Neural cell (in vitro differentiated cells): ENCODE measurements at regions not wholly inside any gene's neighbourhood (a gene's known extent, or its start where the extent isn't known, plus 50 kb on each side); places are given as distances from the start of the nearest gene placed in this dataset.

Source experiments
- H2AFZ ChIP-seq: fragments of 200-600, 300-800 bp; sonication (generic), shearing (Covaris generic); 2 replicates; pipeline ENCODE4 v1.6.0; 2014; ENCODE audit warnings: low read depth, mild to moderate bottlenecking, antibody characterized with exemption, low read length, moderate library complexity
- H3F3A ChIP-seq: fragments of 200-600 bp; shearing (Covaris generic); 2 replicates; pipeline ENCODE4 v1.6.1; 2016; ENCODE audit warnings: mild to moderate bottlenecking, moderate library complexity, mixed read lengths, antibody characterized with exemption, low read length; ENCODE audit not compliant: insufficient read depth, poor library complexity, severe bottlenecking
- H3K27ac ChIP-seq: fragments of 200-600, 300-800 bp; sonication (generic), shearing (Covaris generic); 2 replicates; pipeline ENCODE4 v1.5.1; 2014; ENCODE audit warnings: mild to moderate bottlenecking, low read length, moderate library complexity
- H3K27me3 ChIP-seq: fragments of 300-800, 200-600 bp; sonication (generic), shearing (Covaris generic); 2 replicates; pipeline ENCODE4 v1.6.0; 2014; ENCODE audit warnings: mild to moderate bottlenecking, low read depth, low read length, moderate library complexity; ENCODE audit not compliant: insufficient read depth
- H3K36me3 ChIP-seq: fragments of 300-800, 200-600 bp; sonication (generic), shearing (Covaris generic); 2 replicates; pipeline ENCODE4 v1.5.1; 2014; ENCODE audit warnings: mild to moderate bottlenecking, antibody characterized with exemption, low read length, moderate library complexity; ENCODE audit not compliant: insufficient read depth
- H3K4me2 ChIP-seq: fragments of 300-800, 200-600 bp; sonication (generic), shearing (Covaris generic); 2 replicates; pipeline ENCODE4 v1.6.0; 2014; ENCODE audit warnings: mild to moderate bottlenecking, low read length
- H3K4me3 ChIP-seq: fragments of 300-800, 200-600 bp; sonication (generic), shearing (Covaris generic); 2 replicates; pipeline ENCODE4 v1.5.1; 2014; ENCODE audit warnings: mild to moderate bottlenecking, low read length, moderate library complexity
- H3K79me2 ChIP-seq: fragments of 200-600 bp; shearing (Covaris generic); replicated peaks from 2 replicates; pipeline ENCODE4 v1.6.0; 2014; ENCODE audit warnings: mild to moderate bottlenecking, low read length, moderate library complexity; ENCODE audit not compliant: insufficient read depth
- H3K9ac ChIP-seq: fragments of 300-800, 200-600 bp; sonication (generic), shearing (Covaris generic); 2 replicates; pipeline ENCODE4 v1.6.1; 2016; ENCODE audit warnings: mild to moderate bottlenecking, low read length, mixed read lengths
- H3K9me2 ChIP-seq: fragments of 200-600 bp; shearing (Covaris generic); 2 replicates; pipeline ENCODE4 v1.6.1; 2016; ENCODE audit warnings: mild to moderate bottlenecking, low read length, mixed read lengths; ENCODE audit not compliant: insufficient read depth
- H3K9me3 ChIP-seq: fragments of 200-600, 300-800 bp; sonication (generic), shearing (Covaris generic); 2 replicates; pipeline ENCODE4 v1.6.1; 2016; ENCODE audit warnings: mild to moderate bottlenecking, mixed run types, low read length, moderate library complexity, mixed read lengths
- H4K20me1 ChIP-seq: fragments of 200-600 bp; shearing (Covaris generic); 2 replicates; pipeline ENCODE4 v1.6.1; 2016; ENCODE audit warnings: mild to moderate bottlenecking, mixed run types; ENCODE audit not compliant: insufficient read depth
- CTCF ChIP-seq: fragments of 450-650 bp; IDR thresholded peaks from 2 replicates; pipeline ENCODE4 v1.5.1; 2014; ENCODE audit warnings: antibody characterized with exemption, mild to moderate bottlenecking, moderate library complexity; ENCODE audit not compliant: poor library complexity, severe bottlenecking
- EP300 ChIP-seq: fragments of 450-650 bp; conservative IDR thresholded peaks from 2 replicates; pipeline ENCODE4 v1.6.1; 2014; ENCODE audit warnings: antibody characterized with exemption, mild to moderate bottlenecking, moderate library complexity; ENCODE audit not compliant: poor library complexity, severe bottlenecking
- EZH2 ChIP-seq: fragments of 200-600, 300-800 bp; shearing (Covaris generic), sonication (generic); IDR thresholded peaks from 2 replicates; pipeline ENCODE4 v1.6.1; 2014; ENCODE audit warnings: antibody characterized with exemption, low read length, borderline replicate concordance, mild to moderate bottlenecking; ENCODE audit not compliant: insufficient read depth, poor library complexity, severe bottlenecking
- MXI1 ChIP-seq: fragments of 450-650 bp; conservative IDR thresholded peaks from 2 replicates; pipeline ENCODE4 v1.6.1; 2014; ENCODE audit warnings: antibody characterized with exemption, mild to moderate bottlenecking; ENCODE audit not compliant: poor library complexity, severe bottlenecking
- POLR2AphosphoS5 ChIP-seq: IDR thresholded peaks from 2 replicates; pipeline ENCODE4 v1.6.1; 2012
- RAD21 ChIP-seq: fragments of 450-650 bp; conservative IDR thresholded peaks from 2 replicates; pipeline ENCODE4 v1.6.1; 2014; ENCODE audit warnings: antibody characterized with exemption, mild to moderate bottlenecking, moderate library complexity
- REST ChIP-seq: IDR thresholded peaks from 2 replicates; pipeline ENCODE4 v1.6.1; 2012; ENCODE audit warnings: borderline replicate concordance
- SMC3 ChIP-seq: fragments of 450-650 bp; conservative IDR thresholded peaks from 2 replicates; pipeline ENCODE4 v1.6.1; 2014; ENCODE audit warnings: antibody characterized with exemption, mild to moderate bottlenecking, moderate library complexity; ENCODE audit not compliant: poor library complexity
- TAF1 ChIP-seq: IDR thresholded peaks from 2 replicates; pipeline ENCODE4 v1.6.1; 2012; ENCODE audit warnings: low read depth

- Histone ChIP-seq H3K4me2 (no peak overlapping the region), H3K79me2 (no peaks in the 10 kb centered on the region), H3K4me3 (no peak overlapping the region), H4K20me1 (no peaks in the 10 kb centered on the region), H2AFZ (no peak overlapping the region), H3K9me3 (no peaks in the 10 kb centered on the region), H3F3A (no peaks in the 10 kb centered on the region), H3K27me3 (no peaks in the 10 kb centered on the region), H3K9me2 (no peaks in the 10 kb centered on the region), H3K27ac (no peak overlapping the region), H3K9ac (no peak overlapping the region), H3K36me3 (no peaks in the 10 kb centered on the region)
- TF ChIP-seq REST (no peak), POLR2AphosphoS5 (no peak), MXI1 (no peak), TAF1 (no peak), RAD21 (no peak), CTCF (no peak), EZH2 (no peak), SMC3 (no peak), EP300 (no peak)
Measured at GRCh38 chrX:125170459-125170858, 149.2 kb upstream of the TEX13C start.

GRCh38 chrX:125172531-125172930 lies 147.1 kb upstream of the TEX13C start:
- Histone ChIP-seq H3K79me2 (no peaks in the 10 kb centered on the region), H3K4me2 (no peak overlapping the region), H2AFZ (no peak overlapping the region), H4K20me1 (no peaks in the 10 kb centered on the region), H3K9me2 (no peaks in the 10 kb centered on the region), H3F3A (no peaks in the 10 kb centered on the region), H3K9ac (no peak overlapping the region), H3K36me3 (no peaks in the 10 kb centered on the region), H3K9me3 (no peaks in the 10 kb centered on the region), H3K27me3 (no peaks in the 10 kb centered on the region), H3K4me3 (no peak overlapping the region), H3K27ac (no peak overlapping the region)
- TF ChIP-seq EZH2 (no peak), MXI1 (no peak), EP300 (no peak), REST (no peak), CTCF (no peak), POLR2AphosphoS5 (no peak), RAD21 (no peak), TAF1 (no peak)
